ENCODE measurements at regions not wholly inside any gene's neighbourhood (a gene's known extent, or its start where the extent isn't known, plus 50 kb on each side); places are given as distances from the start of the nearest gene placed in this dataset.

GRCh38 chr2:220014961-220015360, 387.5 kb downstream of the SLC4A3 start:
- no peak for TF ChIP-seq EZH2 (IDR thresholded peaks at IDR 0.05; ENCODE audit: insufficient read depth, poor library complexity, severe bottlenecking)
- TF ChIP-seq EZH2phosphoT487 (IDR thresholded peaks at IDR 0.05; ENCODE audit: insufficient read depth, low read depth): no peak
